ENCODE measurements at regions not wholly inside any gene's neighbourhood (a gene's known extent, or its start where the extent isn't known, plus 50 kb on each side); places are given as distances from the start of the nearest gene placed in this dataset.

DNA sequence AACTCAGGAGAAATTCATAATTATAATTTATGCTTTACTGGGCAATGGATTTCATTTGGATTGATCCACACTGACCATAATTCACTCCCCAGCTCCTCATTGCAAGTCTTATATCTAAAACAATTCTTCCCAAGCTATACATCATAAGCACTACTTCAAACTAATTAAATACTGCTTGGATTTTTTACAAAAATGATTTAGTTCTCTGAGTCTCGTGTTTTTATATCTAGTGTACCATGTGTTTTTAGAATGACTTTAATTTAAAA is 443.8 kb downstream of the GPAM start:
- Histone ChIP-seq H4K20me1 (ENCODE audit: insufficient read depth) (no peaks in the 10 kb centered on the region), H3K4me2 (no peak overlapping the region), H3K4me3 (IDR thresholded peaks at IDR 0.05; ENCODE audit: insufficient read depth, low read depth, low read length) (no peak overlapping the region), H3K4me1 (ENCODE audit: low read depth, poor library complexity, severe bottlenecking) (no peaks in the 10 kb centered on the region), H3K36me3 (ENCODE audit: insufficient read depth) (no peaks in the 10 kb centered on the region), H2AFZ (ENCODE audit: low read depth) (no peak overlapping the region), H3K79me2 (ENCODE audit: insufficient read depth, low read depth) (no peaks in the 10 kb centered on the region), H3K9ac (no peak overlapping the region), H3K27me3 (ENCODE audit: insufficient read depth, low read depth) (no peaks in the 10 kb centered on the region), H3K27ac (no peak overlapping the region)
- TF ChIP-seq, protein P1, sequence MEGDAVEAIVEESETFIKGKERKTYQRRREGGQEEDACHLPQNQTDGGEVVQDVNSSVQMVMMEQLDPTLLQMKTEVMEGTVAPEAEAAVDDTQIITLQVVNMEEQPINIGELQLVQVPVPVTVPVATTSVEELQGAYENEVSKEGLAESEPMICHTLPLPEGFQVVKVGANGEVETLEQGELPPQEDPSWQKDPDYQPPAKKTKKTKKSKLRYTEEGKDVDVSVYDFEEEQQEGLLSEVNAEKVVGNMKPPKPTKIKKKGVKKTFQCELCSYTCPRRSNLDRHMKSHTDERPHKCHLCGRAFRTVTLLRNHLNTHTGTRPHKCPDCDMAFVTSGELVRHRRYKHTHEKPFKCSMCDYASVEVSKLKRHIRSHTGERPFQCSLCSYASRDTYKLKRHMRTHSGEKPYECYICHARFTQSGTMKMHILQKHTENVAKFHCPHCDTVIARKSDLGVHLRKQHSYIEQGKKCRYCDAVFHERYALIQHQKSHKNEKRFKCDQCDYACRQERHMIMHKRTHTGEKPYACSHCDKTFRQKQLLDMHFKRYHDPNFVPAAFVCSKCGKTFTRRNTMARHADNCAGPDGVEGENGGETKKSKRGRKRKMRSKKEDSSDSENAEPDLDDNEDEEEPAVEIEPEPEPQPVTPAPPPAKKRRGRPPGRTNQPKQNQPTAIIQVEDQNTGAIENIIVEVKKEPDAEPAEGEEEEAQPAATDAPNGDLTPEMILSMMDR (conservative IDR thresholded peaks at IDR 0.05; ENCODE audit: low read depth, low read length): no peak

DNA sequence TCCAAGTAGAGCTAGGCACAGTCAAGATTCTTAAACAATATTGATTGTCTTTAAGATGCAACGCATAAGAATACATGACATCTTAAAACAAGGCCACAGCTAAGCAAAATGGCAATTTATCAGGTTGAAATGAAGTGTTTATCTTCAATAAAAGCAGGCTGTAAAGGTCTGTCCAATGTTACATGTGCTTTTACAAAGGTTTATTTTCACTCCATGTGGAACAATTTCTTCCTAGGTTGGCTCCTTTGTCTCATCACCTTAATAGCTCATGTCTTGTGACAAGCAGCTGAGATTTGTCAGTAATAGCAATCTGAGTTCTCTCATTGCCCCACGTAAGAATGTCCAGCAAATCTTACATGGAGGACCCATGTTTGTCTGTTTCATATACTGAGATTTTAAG is 437.6 kb downstream of the GPAM start:
- H3K4me1 ChIP-seq (ENCODE audit: low read depth, poor library complexity, severe bottlenecking): no peaks in the 10 kb centered on the region
- H3K36me3 ChIP-seq (ENCODE audit: insufficient read depth): no peaks in the 10 kb centered on the region
- H3K4me3 ChIP-seq (IDR thresholded peaks at IDR 0.05; ENCODE audit: insufficient read depth, low read depth, low read length): no peak overlapping the region
- no peak overlapping the region for H3K4me2 ChIP-seq
- H3K9ac ChIP-seq: no peak overlapping the region
- no peaks in the 10 kb centered on the region for H4K20me1 ChIP-seq (ENCODE audit: insufficient read depth)
- no peak overlapping the region for H2AFZ ChIP-seq (ENCODE audit: low read depth)
- no peaks in the 10 kb centered on the region for H3K27me3 ChIP-seq (ENCODE audit: insufficient read depth, low read depth)
- TF ChIP-seq, protein P1 (conservative IDR thresholded peaks at IDR 0.05; ENCODE audit: low read depth, low read length): no peak
- no peak overlapping the region for H3K27ac ChIP-seq
- H3K79me2 ChIP-seq (ENCODE audit: insufficient read depth, low read depth): no peaks in the 10 kb centered on the region

DNA sequence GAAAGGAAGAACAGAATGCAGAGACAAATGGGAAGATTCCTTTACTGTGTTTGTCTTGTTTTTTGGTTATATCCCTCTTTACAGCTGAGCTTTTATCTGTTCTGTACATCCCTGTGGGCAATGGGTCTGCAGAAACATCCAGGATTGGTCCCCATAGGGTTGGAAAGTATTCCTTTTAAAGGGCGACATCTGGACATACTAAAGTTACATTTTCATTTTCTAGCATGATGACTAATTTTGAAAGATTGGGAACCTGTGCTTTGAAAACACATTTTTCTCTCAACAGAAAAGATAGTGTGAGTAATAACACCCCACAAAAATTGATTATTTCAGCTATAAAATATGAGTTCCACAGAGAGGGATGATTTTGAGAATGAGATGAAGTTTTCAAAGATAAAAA is 435.8 kb downstream of the GPAM start:
- Histone ChIP-seq H3K36me3 (ENCODE audit: insufficient read depth) (no peaks in the 10 kb centered on the region), H3K27me3 (ENCODE audit: insufficient read depth, low read depth) (no peaks in the 10 kb centered on the region), H3K4me1 (ENCODE audit: low read depth, poor library complexity, severe bottlenecking) (no peaks in the 10 kb centered on the region), H4K20me1 (ENCODE audit: insufficient read depth) (no peaks in the 10 kb centered on the region), H3K9ac (no peak overlapping the region), H3K27ac (no peak overlapping the region), H3K79me2 (ENCODE audit: insufficient read depth, low read depth) (no peaks in the 10 kb centered on the region), H2AFZ (ENCODE audit: low read depth) (no peak overlapping the region), H3K4me3 (IDR thresholded peaks at IDR 0.05; ENCODE audit: insufficient read depth, low read depth, low read length) (no peak overlapping the region), H3K4me2 (no peak overlapping the region)
- TF ChIP-seq, protein P1 (conservative IDR thresholded peaks at IDR 0.05; ENCODE audit: low read depth, low read length): no peak

DNA sequence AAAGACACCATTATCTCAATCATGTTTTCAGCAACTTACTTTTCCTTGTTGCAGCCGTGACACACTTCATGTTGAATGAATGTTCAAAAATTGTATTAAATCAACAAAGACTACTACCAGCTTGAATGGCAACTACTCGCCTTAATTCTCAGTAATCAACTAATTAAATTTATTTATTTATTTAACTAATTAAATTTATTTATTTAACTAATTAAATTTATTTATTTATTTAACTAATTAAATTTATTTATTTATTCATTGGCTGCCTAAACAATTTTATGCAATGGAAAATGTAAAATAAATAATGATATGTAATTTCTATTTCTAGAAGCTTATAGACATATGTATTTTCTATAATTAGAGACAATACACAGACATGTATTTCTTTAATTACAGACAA is 435.4 kb downstream of the GPAM start:
- Histone ChIP-seq H2AFZ (ENCODE audit: low read depth) (no peak overlapping the region), H4K20me1 (ENCODE audit: insufficient read depth) (no peaks in the 10 kb centered on the region), H3K27me3 (ENCODE audit: insufficient read depth, low read depth) (no peaks in the 10 kb centered on the region), H3K79me2 (ENCODE audit: insufficient read depth, low read depth) (no peaks in the 10 kb centered on the region), H3K36me3 (ENCODE audit: insufficient read depth) (no peaks in the 10 kb centered on the region), H3K4me3 (IDR thresholded peaks at IDR 0.05; ENCODE audit: insufficient read depth, low read depth, low read length) (no peak overlapping the region), H3K4me1 (ENCODE audit: low read depth, poor library complexity, severe bottlenecking) (no peaks in the 10 kb centered on the region), H3K27ac (no peak overlapping the region), H3K4me2 (no peak overlapping the region), H3K9ac (no peak overlapping the region)
- TF ChIP-seq, protein P1 (conservative IDR thresholded peaks at IDR 0.05; ENCODE audit: low read depth, low read length): no peak

All from KMS-11 (cell line).